GM12878 (cell line): ENCODE measurements at regions not wholly inside any gene's neighbourhood (a gene's known extent, or its start where the extent isn't known, plus 50 kb on each side); places are given as distances from the start of the nearest gene placed in this dataset.

Experiments
- ATAC-seq: fragments of 200-7000 bp; cut with Tn5 transposase; 3 replicates; pipeline ENCODE4 v1.9.1; 2020; ENCODE audit warnings: mild to moderate bottlenecking, moderate library complexity
- BruUV-seq: library from RNA; stranded (reverse); fragments of 400-500 nt; replicated peaks from 2 replicates; lab custom pipeline; 2021; lab: Mats Ljungman, UMichigan
- CTCF ChIA-PET: fragments of 300-600 bp; sonication (Branson Sonifier 250); formaldehyde crosslinking; extraction: SDS; loops from one replicate; lab custom pipeline; 2021; ENCODE audit warnings: inconsistent platforms; lab: Yijun Ruan, JAX
- POLR2A ChIA-PET: fragments of 350-600 bp; formaldehyde crosslinking; extraction: SDS; loops from one replicate; lab custom pipeline; 2021; ENCODE audit warnings: inconsistent platforms; lab: Charles Lee
- RAD21 ChIA-PET: fragments of 300-600 bp; sonication (Branson Sonifier 250); formaldehyde crosslinking; loops from one replicate; lab custom pipeline; 2023; ENCODE audit warnings: antibody characterized with exemption; ENCODE audit not compliant: unreplicated experiment; lab: Charles Lee
- SMC1A ChIA-PET: fragments of 300-600 bp; sonication (Branson Sonifier 250); formaldehyde crosslinking; loops from one replicate; lab custom pipeline; 2023; ENCODE audit not compliant: unreplicated experiment, uncharacterized antibody; lab: Charles Lee
- DNase-seq: peaks from one replicate; pipeline ENCODE4 v3.0.0-alpha.2; 2011; ENCODE audit warnings: low read depth, low spot score
- FAIRE-seq: peaks from 3 replicates; lab custom pipeline; 2011; peaks lifted over from hg19 to GRCh38; lab: Jason Lieb, UNC
- H2AFZ ChIP-seq: 2 replicates; pipeline ENCODE4 v1.6.0; 2011; ENCODE audit warnings: low read depth, low read length, control low read depth; ENCODE audit not compliant: control insufficient read depth
- H3K27ac ChIP-seq: 2 replicates; pipeline ENCODE4 v1.5.1; 2011; ENCODE audit warnings: control low read depth; ENCODE audit not compliant: control insufficient read depth, insufficient read depth
- H3K27me3 ChIP-seq, 2 experiments: replicated peaks in 1 of 2; 2 replicates each; pipeline versions ENCODE4 v1.6.0 to v1.6.1; 2011; ENCODE audit warnings: low read length in 1 of 2; ENCODE audit not compliant: control insufficient read depth in 2 of 2, insufficient read depth in 2 of 2
- H3K36me3 ChIP-seq, 2 experiments: 2 replicates each; pipeline ENCODE4 v1.5.1; 2011; ENCODE audit warnings: low read length in 1 of 2; ENCODE audit not compliant: control insufficient read depth in 2 of 2, insufficient read depth in 2 of 2
- H3K4me1 ChIP-seq: 2 replicates; pipeline ENCODE4 v1.6.1; 2011; ENCODE audit warnings: mild to moderate bottlenecking, low read length, moderate library complexity, mixed read lengths; ENCODE audit not compliant: control insufficient read depth, insufficient read depth
- H3K4me2 ChIP-seq: 2 replicates; pipeline ENCODE4 v1.6.0; 2011; ENCODE audit warnings: control low read depth; ENCODE audit not compliant: control insufficient read depth, insufficient read depth
- H3K4me3 ChIP-seq: fragments of 200-600 bp; sonication (generic); 2 replicates; pipeline ENCODE4 v1.5.1; 2016
- H3K79me2 ChIP-seq: 2 replicates; pipeline ENCODE4 v1.6.0; 2011; ENCODE audit warnings: low read length; ENCODE audit not compliant: control insufficient read depth, insufficient read depth
- H3K9ac ChIP-seq: 2 replicates; pipeline ENCODE4 v1.8.0; 2011; ENCODE audit warnings: low read length, control low read depth, mixed read lengths; ENCODE audit not compliant: control insufficient read depth, insufficient read depth
- H3K9me3 ChIP-seq: replicated peaks from 3 replicates; pipeline ENCODE4 v1.5.1; 2011; ENCODE audit warnings: mild to moderate bottlenecking, low read length; ENCODE audit not compliant: control insufficient read depth, insufficient read depth
- H4K20me1 ChIP-seq: 2 replicates; pipeline ENCODE4 v1.6.0; 2011; ENCODE audit not compliant: control insufficient read depth, insufficient read depth
- CEBPZ ChIP-seq: fragments of 150-350 bp; IDR thresholded peaks from 2 replicates; pipeline ENCODE4 v1.6.1; 2016; ENCODE audit warnings: low read depth, low read length
- FOS ChIP-seq: IDR thresholded peaks from 3 replicates; pipeline ENCODE4 v1.6.1; 2011; ENCODE audit warnings: borderline replicate concordance; ENCODE audit not compliant: insufficient read length; ENCODE audit errors: extremely low read depth
- RB1 ChIP-seq: fragments of 450-650 bp; formaldehyde crosslinking; IDR thresholded peaks from 2 replicates; pipeline ENCODE4 v1.6.1; 2017; ENCODE audit warnings: mild to moderate bottlenecking, borderline replicate concordance
- RELA ChIP-seq: fragments of 450-650 bp; IDR thresholded peaks from 2 replicates; pipeline ENCODE4 v1.8.0; 2014; ENCODE audit warnings: borderline replicate concordance; ENCODE audit not compliant: partially characterized antibody
- RFX5 ChIP-seq: IDR thresholded peaks from 2 replicates; pipeline ENCODE4 v1.6.1; 2011; ENCODE audit warnings: low read depth, low read length, improper control_type of control experiment
- SMAD1 ChIP-seq: fragments of 450-650 bp; IDR thresholded peaks from 2 replicates; pipeline ENCODE4 v1.6.1; 2018; ENCODE audit warnings: mild to moderate bottlenecking, low read depth; ENCODE audit not compliant: partially characterized antibody
- in situ Hi-C: fragments of 300-500 bp; cut with MboI; formaldehyde crosslinking; loops from 9 replicates; pipeline ENCODE4 v1.14.3; 2018; ENCODE audit warnings: mixed read lengths
- intact Hi-C: fragments of 100-400 bp; cut with micrococcal nuclease; formaldehyde crosslinking; loops from one replicate; pipeline ENCODE4 v1.14.2; 2022; ENCODE audit not compliant: unreplicated experiment
- TF ChIP-seq, protein P1 (sequence below): fragments of 450-650 bp; IDR thresholded peaks from 2 replicates; pipeline ENCODE4 v1.6.1; 2014; ENCODE audit warnings: mild to moderate bottlenecking

- in situ Hi-C loops (loop anchor here (25.0 kb wide), 1 partner anchor 1373 kb away; no protein-coding TSS in a partner anchor), intact Hi-C loops (loop anchor here (5.0 to 10.0 kb wide), 2 partner anchors 338 to 1370 kb away; no protein-coding TSS in a partner anchor)
- no peaks in the 10 kb centered on the region for H3K36me3 ChIP-seq
- CTCF ChIA-PET: interaction anchor here (1.0 to 2.5 kb wide), 3 partner anchors 20 to 1371 kb away, joined by 3 to 10 read pairs (median 5); no protein-coding TSS in a partner anchor
- FAIRE-seq: no peak
- no peaks in the 10 kb centered on the region for H3K4me1 ChIP-seq
- TF ChIP-seq RB1 (no peak), RFX5 (no peak), RELA (no peak), SMAD1 (no peak), FOS (no peak), CEBPZ (no peak)
- TF ChIP-seq, protein P1, sequence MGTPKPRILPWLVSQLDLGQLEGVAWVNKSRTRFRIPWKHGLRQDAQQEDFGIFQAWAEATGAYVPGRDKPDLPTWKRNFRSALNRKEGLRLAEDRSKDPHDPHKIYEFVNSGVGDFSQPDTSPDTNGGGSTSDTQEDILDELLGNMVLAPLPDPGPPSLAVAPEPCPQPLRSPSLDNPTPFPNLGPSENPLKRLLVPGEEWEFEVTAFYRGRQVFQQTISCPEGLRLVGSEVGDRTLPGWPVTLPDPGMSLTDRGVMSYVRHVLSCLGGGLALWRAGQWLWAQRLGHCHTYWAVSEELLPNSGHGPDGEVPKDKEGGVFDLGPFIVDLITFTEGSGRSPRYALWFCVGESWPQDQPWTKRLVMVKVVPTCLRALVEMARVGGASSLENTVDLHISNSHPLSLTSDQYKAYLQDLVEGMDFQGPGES: no peak
- H3K27me3 ChIP-seq: no peaks in the 10 kb centered on the region
- H4K20me1 ChIP-seq: no peaks in the 10 kb centered on the region
- no peak overlapping the region for H3K27ac ChIP-seq
- H3K9me3 ChIP-seq: no peaks in the 10 kb centered on the region
- no peak for ATAC-seq
- POLR2A ChIA-PET: no interaction called here
- H3K9ac ChIP-seq: no peak overlapping the region
- RAD21 ChIA-PET: no interaction called here
- BruUV-seq: no TSS peak
- no peak overlapping the region for H3K4me2 ChIP-seq
- H3K79me2 ChIP-seq: no peaks in the 10 kb centered on the region
- no peak overlapping the region for H2AFZ ChIP-seq
- SMC1A ChIA-PET: interaction anchor here (1.0 to 1.5 kb wide), 3 partner anchors 19 to 129 kb away, joined by 3 to 5 read pairs (median 3); no protein-coding TSS in a partner anchor
- no peak overlapping the region for H3K4me3 ChIP-seq
- no peak for DNase-seq
Measured at GRCh38 chr6:21935142-21935541, 341.6 kb downstream of the SOX4 start.
